ENCODE measurements at regions not wholly inside any gene's neighbourhood (a gene's known extent, or its start where the extent isn't known, plus 50 kb on each side); places are given as distances from the start of the nearest gene placed in this dataset.
"Not testable (repeated sequence)": the region's sequence is repeated elsewhere in the genome, so short reads cannot be mapped to it uniquely, and the experiment has no call there.

- not testable (repeated sequence) for DNase-seq (ENCODE audit: low read depth in 4 of 6, low spot score in 6 of 6); H3K4me1 ChIP-seq (ENCODE audit: control insufficient read depth, insufficient read depth, low read length); H3K4me3 ChIP-seq (ENCODE audit: low read depth, low read length); H3K36me3 ChIP-seq (ENCODE audit: control insufficient read depth, insufficient read depth, low read length); H3K9me3 ChIP-seq (ENCODE audit: control insufficient read depth, insufficient read depth, low read length); H3K27me3 ChIP-seq (ENCODE audit: control insufficient read depth, insufficient read depth, low read length); H3K27ac ChIP-seq (ENCODE audit: low read depth, low read length)
- no CpG with 5 or more reads among the region's 2 CpGs for WGBS (ENCODE audit: insufficient coverage)
Observed at GRCh38 chr1:117718596-117718995, 112.7 kb downstream of the TENT5C start.

GRCh38 chr1:117719004-117719403, 113.2 kb downstream of the TENT5C start:
- Histone ChIP-seq H3K9me3 (ENCODE audit: control insufficient read depth, insufficient read depth, low read length) (peaks cover 2% of the 10 kb centered on the region), H3K27ac (ENCODE audit: low read depth, low read length) (no peak overlapping the region)

GRCh38 chr1:117732065-117732797, 126.4 kb downstream of the TENT5C start:
- DNase-seq (ENCODE audit: low read depth in 4 of 6, low spot score in 6 of 6): no peak
- Histone ChIP-seq H3K9me3 (ENCODE audit: control insufficient read depth, insufficient read depth, low read length) (no peaks in the 10 kb centered on the region), H3K36me3 (ENCODE audit: control insufficient read depth, insufficient read depth, low read length) (no peaks in the 10 kb centered on the region), H3K27me3 (ENCODE audit: control insufficient read depth, insufficient read depth, low read length) (no peaks in the 10 kb centered on the region), H3K27ac (ENCODE audit: low read depth, low read length) (no peak overlapping the region), H3K4me1 (ENCODE audit: control insufficient read depth, insufficient read depth, low read length) (no peaks in the 10 kb centered on the region), H3K4me3 (ENCODE audit: low read depth, low read length) (no peak overlapping the region)
- WGBS (ENCODE audit: insufficient coverage): 90% methylated on average over 2 of the region's 4 CpGs

More at GRCh38 chr1:117719004-117719403, 113.2 kb downstream of the TENT5C start:
- Histone ChIP-seq H3K4me3 (ENCODE audit: low read depth, low read length) (no peak overlapping the region), H3K27me3 (ENCODE audit: control insufficient read depth, insufficient read depth, low read length) (no peaks in the 10 kb centered on the region), H3K4me1 (ENCODE audit: control insufficient read depth, insufficient read depth, low read length) (no peaks in the 10 kb centered on the region), H3K36me3 (ENCODE audit: control insufficient read depth, insufficient read depth, low read length) (no peaks in the 10 kb centered on the region)
- WGBS (ENCODE audit: insufficient coverage): no CpG with 5 or more reads among the region's 1 CpG
- no peak for DNase-seq (ENCODE audit: low read depth in 4 of 6, low spot score in 6 of 6)

GRCh38 chr1:117732956-117733355, 127.1 kb downstream of the TENT5C start:
- WGBS (ENCODE audit: insufficient coverage): 71% methylated on average over 7 of the region's 7 CpGs
- Histone ChIP-seq H3K4me1 (ENCODE audit: control insufficient read depth, insufficient read depth, low read length) (no peaks in the 10 kb centered on the region), H3K36me3 (ENCODE audit: control insufficient read depth, insufficient read depth, low read length) (no peaks in the 10 kb centered on the region), H3K27ac (ENCODE audit: low read depth, low read length) (no peak overlapping the region), H3K9me3 (ENCODE audit: control insufficient read depth, insufficient read depth, low read length) (no peaks in the 10 kb centered on the region), H3K4me3 (ENCODE audit: low read depth, low read length) (no peak overlapping the region), H3K27me3 (ENCODE audit: control insufficient read depth, insufficient read depth, low read length) (no peaks in the 10 kb centered on the region)
- no peak for DNase-seq (ENCODE audit: low read depth in 4 of 6, low spot score in 6 of 6)

- Histone ChIP-seq H3K4me1 (ENCODE audit: control insufficient read depth, insufficient read depth, low read length) (no peaks in the 10 kb centered on the region), H3K36me3 (ENCODE audit: control insufficient read depth, insufficient read depth, low read length) (no peaks in the 10 kb centered on the region), H3K4me3 (ENCODE audit: low read depth, low read length) (no peak overlapping the region), H3K27me3 (ENCODE audit: control insufficient read depth, insufficient read depth, low read length) (no peaks in the 10 kb centered on the region), H3K27ac (ENCODE audit: low read depth, low read length) (no peak overlapping the region), H3K9me3 (ENCODE audit: control insufficient read depth, insufficient read depth, low read length) (no peaks in the 10 kb centered on the region)
- DNase-seq (ENCODE audit: low read depth in 4 of 6, low spot score in 6 of 6): no peak
- 78% methylated on average over 3 of the region's 3 CpGs for WGBS (ENCODE audit: insufficient coverage)
Observed at GRCh38 chr1:117734403-117734802, 128.6 kb downstream of the TENT5C start.

- DNase-seq (ENCODE audit: low read depth in 4 of 6, low spot score in 6 of 6): no peak
- Histone ChIP-seq H3K36me3 (ENCODE audit: control insufficient read depth, insufficient read depth, low read length) (no peaks in the 10 kb centered on the region), H3K4me1 (ENCODE audit: control insufficient read depth, insufficient read depth, low read length) (no peaks in the 10 kb centered on the region), H3K9me3 (ENCODE audit: control insufficient read depth, insufficient read depth, low read length) (no peaks in the 10 kb centered on the region), H3K27me3 (ENCODE audit: control insufficient read depth, insufficient read depth, low read length) (no peaks in the 10 kb centered on the region), H3K27ac (ENCODE audit: low read depth, low read length) (no peak overlapping the region), H3K4me3 (ENCODE audit: low read depth, low read length) (no peak overlapping the region)
- WGBS (ENCODE audit: insufficient coverage): no CpG with 5 or more reads among the region's 2 CpGs
Observed at GRCh38 chr1:117735045-117735992, 129.5 kb downstream of the TENT5C start.

- H3K9me3 ChIP-seq (ENCODE audit: control insufficient read depth, insufficient read depth, low read length): no peaks in the 10 kb centered on the region
- no peak overlapping the region for H3K4me3 ChIP-seq (ENCODE audit: low read depth, low read length)
- no peaks in the 10 kb centered on the region for H3K27me3 ChIP-seq (ENCODE audit: control insufficient read depth, insufficient read depth, low read length)
- no peak overlapping the region for H3K27ac ChIP-seq (ENCODE audit: low read depth, low read length)
- H3K4me1 ChIP-seq (ENCODE audit: control insufficient read depth, insufficient read depth, low read length): no peaks in the 10 kb centered on the region
- DNase-seq (ENCODE audit: low read depth in 4 of 6, low spot score in 6 of 6): peak in 1 of 6 donors; percentile 18
- WGBS (ENCODE audit: insufficient coverage): no CpG with 5 or more reads among the region's 1 CpG
- H3K36me3 ChIP-seq (ENCODE audit: control insufficient read depth, insufficient read depth, low read length): no peaks in the 10 kb centered on the region
Observed at GRCh38 chr1:117739504-117739903, 133.7 kb downstream of the TENT5C start.

- WGBS (ENCODE audit: insufficient coverage): 39% methylated on average over 2 of the region's 3 CpGs
- no peak for DNase-seq (ENCODE audit: low read depth in 4 of 6, low spot score in 6 of 6)
- no peak overlapping the region for H3K4me3 ChIP-seq (ENCODE audit: low read depth, low read length)
- H3K27me3 ChIP-seq (ENCODE audit: control insufficient read depth, insufficient read depth, low read length): no peaks in the 10 kb centered on the region
- H3K4me1 ChIP-seq (ENCODE audit: control insufficient read depth, insufficient read depth, low read length): no peaks in the 10 kb centered on the region
- H3K27ac ChIP-seq (ENCODE audit: low read depth, low read length): no peak overlapping the region
- H3K9me3 ChIP-seq (ENCODE audit: control insufficient read depth, insufficient read depth, low read length): no peaks in the 10 kb centered on the region
- H3K36me3 ChIP-seq (ENCODE audit: control insufficient read depth, insufficient read depth, low read length): no peaks in the 10 kb centered on the region
Observed at GRCh38 chr1:117740496-117740895, 134.6 kb downstream of the TENT5C start.

GRCh38 chr1:117746565-117746964, 140.7 kb downstream of the TENT5C start:
- DNase-seq (ENCODE audit: low read depth in 4 of 6, low spot score in 6 of 6); H3K27ac ChIP-seq (ENCODE audit: low read depth, low read length); H3K4me3 ChIP-seq (ENCODE audit: low read depth, low read length); H3K36me3 ChIP-seq (ENCODE audit: control insufficient read depth, insufficient read depth, low read length); H3K27me3 ChIP-seq (ENCODE audit: control insufficient read depth, insufficient read depth, low read length); H3K9me3 ChIP-seq (ENCODE audit: control insufficient read depth, insufficient read depth, low read length); H3K4me1 ChIP-seq (ENCODE audit: control insufficient read depth, insufficient read depth, low read length): not testable (repeated sequence)
